ENCODE measurements at regions not wholly inside any gene's neighbourhood (a gene's known extent, or its start where the extent isn't known, plus 50 kb on each side); places are given as distances from the start of the nearest gene placed in this dataset.

- Histone ChIP-seq H3K27ac (ENCODE audit: control insufficient read depth, insufficient read depth) (no peak overlapping the region), H3K9ac (ENCODE audit: control insufficient read depth, insufficient read depth, low read length) (no peak overlapping the region), H3K4me3 (no peak overlapping the region), H3K4me2 (ENCODE audit: control insufficient read depth, insufficient read depth) (no peak overlapping the region), H3K36me3 (ENCODE audit: control insufficient read depth in 2 of 2, insufficient read depth in 2 of 2, low read length in 1 of 2) (no peaks in the 10 kb centered on the region), H3K27me3 (replicated peaks in 1 of 2; ENCODE audit: control insufficient read depth in 2 of 2, insufficient read depth in 2 of 2, low read length in 1 of 2) (no peaks in the 10 kb centered on the region), H3K9me3 (replicated peaks; ENCODE audit: control insufficient read depth, insufficient read depth, low read length) (no peaks in the 10 kb centered on the region), H4K20me1 (ENCODE audit: control insufficient read depth, insufficient read depth) (no peaks in the 10 kb centered on the region), H3K4me1 (ENCODE audit: control insufficient read depth, insufficient read depth, low read length) (no peaks in the 10 kb centered on the region), H2AFZ (ENCODE audit: control insufficient read depth, low read depth, low read length) (no peak overlapping the region), H3K79me2 (ENCODE audit: control insufficient read depth, insufficient read depth, low read length) (no peaks in the 10 kb centered on the region)
- no TSS peak for BruUV-seq (replicated peaks)
- ChIA-PET POLR2A (no interaction called here), RAD21 (ENCODE audit: unreplicated experiment) (no interaction called here), SMC1A (ENCODE audit: uncharacterized antibody, unreplicated experiment) (no interaction called here), CTCF (no interaction called here)
- DNase-seq (ENCODE audit: low read depth, low spot score) (no peak), ATAC-seq (no peak), FAIRE-seq (no peak)
- 11% methylated on average over 4 of the region's 4 CpGs for WGBS (ENCODE audit: insufficient coverage, insufficient replicate concordance, low lambda C conversion rate, missing lambda C conversion rate)
- intact Hi-C loops (cut with micrococcal nuclease; ENCODE audit: unreplicated experiment) (no loop called here), in situ Hi-C loops (cut with MboI) (no loop called here)
- TF ChIP-seq SKIL (IDR thresholded peaks at IDR 0.05; ENCODE audit: low read depth, poor library complexity, severe bottlenecking), result no peak
- TF ChIP-seq FOXM1 (IDR thresholded peaks at IDR 0.05; ENCODE audit: low read depth, low read length), result no peak
- no peak for TF ChIP-seq ELK1 (IDR thresholded peaks at IDR 0.05; ENCODE audit: low read depth, low read length)
- no peak for TF ChIP-seq ZNF687 (IDR thresholded peaks at IDR 0.05)
- TF ChIP-seq MAX (IDR thresholded peaks at IDR 0.05; ENCODE audit: low read depth, low read length), result no peak
- no peak for TF ChIP-seq BCL3 (IDR thresholded peaks at IDR 0.05; ENCODE audit: borderline replicate concordance, insufficient read depth, low read depth, low read length, poor library complexity, severe bottlenecking)
- no peak for TF ChIP-seq TCF7 (IDR thresholded peaks at IDR 0.05; ENCODE audit: borderline replicate concordance)
- TF ChIP-seq RUNX3 (IDR thresholded peaks at IDR 0.05; ENCODE audit: low read length), result no peak
- no peak for TF ChIP-seq MTA2 (IDR thresholded peaks at IDR 0.05; ENCODE audit: low read depth)
- TF ChIP-seq CHD1 (IDR thresholded peaks at IDR 0.05; ENCODE audit: low read depth, low read length), result no peak
- TF ChIP-seq FOXK2 (IDR thresholded peaks at IDR 0.05), result no peak
These were observed 289.6 kb upstream of the ADAMTSL1 start for GRCh38 chr9:18184401-18184800.
